Smooth muscle cell (in vitro differentiated cells): ENCODE measurements at regions not wholly inside any gene's neighbourhood (a gene's known extent, or its start where the extent isn't known, plus 50 kb on each side); places are given as distances from the start of the nearest gene placed in this dataset.

Experiments
- DNase-seq: peaks from one replicate; lab custom pipeline; 2025; ENCODE audit not compliant: unreplicated experiment; lab: John Stamatoyannopoulos, UW
- H2AFZ ChIP-seq: fragments of 200-600 bp; sonication (generic); 2 replicates; pipeline ENCODE4 v1.6.0; 2016; ENCODE audit warnings: antibody characterized with exemption, low read depth, mild to moderate bottlenecking
- H3F3A ChIP-seq: fragments of 200-600 bp; sonication (generic); 2 replicates; pipeline ENCODE4 v1.6.0; 2017; ENCODE audit warnings: antibody characterized with exemption, low read depth
- H3K27ac ChIP-seq: fragments of 200-600 bp; sonication (generic); 2 replicates; pipeline ENCODE4 v1.5.1; 2016; ENCODE audit warnings: low read depth, mild to moderate bottlenecking
- H3K27me3 ChIP-seq: fragments of 200-600 bp; sonication (generic); 2 replicates; pipeline ENCODE4 v1.6.1; 2016; ENCODE audit warnings: low read depth, mild to moderate bottlenecking
- H3K36me3 ChIP-seq: fragments of 200-600 bp; sonication (generic); 2 replicates; pipeline ENCODE4 v1.5.1; 2016; ENCODE audit warnings: low read depth
- H3K4me1 ChIP-seq: fragments of 200-600 bp; sonication (generic); 2 replicates; pipeline ENCODE4 v1.5.1; 2016; ENCODE audit warnings: low read depth
- H3K4me2 ChIP-seq: fragments of 200-600 bp; sonication (generic); 2 replicates; pipeline ENCODE4 v1.6.0; 2016; ENCODE audit warnings: mild to moderate bottlenecking
- H3K4me3 ChIP-seq: fragments of 200-600 bp; sonication (generic); 2 replicates; pipeline ENCODE4 v1.5.1; 2016; ENCODE audit warnings: mild to moderate bottlenecking
- H3K79me2 ChIP-seq: fragments of 200-600 bp; sonication (generic); 2 replicates; pipeline ENCODE4 v1.6.0; 2016; ENCODE audit warnings: low read depth, mild to moderate bottlenecking
- H3K9ac ChIP-seq: fragments of 200-600 bp; sonication (generic); 2 replicates; pipeline ENCODE4 v1.6.0; 2016; ENCODE audit warnings: low read depth
- H3K9me3 ChIP-seq: fragments of 200-600 bp; sonication (generic); replicated peaks from 2 replicates; pipeline ENCODE4 v1.5.1; 2016; ENCODE audit warnings: low read depth
- H4K20me1 ChIP-seq: fragments of 200-600 bp; sonication (generic); 2 replicates; pipeline ENCODE4 v1.6.0; 2016; ENCODE audit warnings: low read depth
- WGBS: methylation state at CpG from one replicate; pipeline ENCODE4 v1.1.7; 2016; ENCODE audit warnings: low lambda C conversion rate; 5-methylcytosine and 5-hydroxymethylcytosine counted together
- TF ChIP-seq, protein P1 (sequence below): fragments of 200-600 bp; sonication (generic); IDR thresholded peaks from 2 replicates; pipeline ENCODE4 v1.5.1; 2017; ENCODE audit warnings: borderline replicate concordance, mild to moderate bottlenecking, antibody characterized with exemption; ENCODE audit not compliant: insufficient read depth, poor library complexity, severe bottlenecking

DNA sequence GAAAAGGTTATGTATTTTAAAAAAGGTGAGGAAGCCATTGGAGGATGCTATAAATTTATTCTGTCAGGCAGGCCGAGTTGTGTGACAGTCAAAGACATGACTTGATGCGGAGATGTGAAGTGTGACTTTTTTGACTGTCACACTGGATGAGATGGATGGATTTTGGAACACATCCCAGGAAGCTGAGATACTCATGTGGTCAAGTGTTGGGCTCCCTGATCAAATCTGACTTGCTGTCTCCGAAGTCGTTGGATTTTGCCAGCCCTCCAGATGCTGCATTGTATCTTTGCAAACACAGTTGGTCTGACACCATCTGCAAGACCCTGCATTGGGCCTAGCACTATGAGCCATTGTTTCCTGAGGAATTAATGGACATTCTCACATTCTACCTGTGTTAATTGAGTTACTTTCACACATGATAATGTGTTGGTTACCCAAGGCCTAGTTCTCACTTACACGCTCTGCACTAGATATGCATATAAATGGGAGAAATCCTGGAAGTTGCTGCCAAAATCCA lies 204.0 kb upstream of the PRKD1 start:
- Histone ChIP-seq H3K4me3 (no peak overlapping the region), H4K20me1 (no peaks in the 10 kb centered on the region), H3K9ac (no peak overlapping the region), H3K4me1 (no peaks in the 10 kb centered on the region), H3K4me2 (no peak overlapping the region), H3K27ac (no peak overlapping the region), H3F3A (no peaks in the 10 kb centered on the region), H3K27me3 (no peaks in the 10 kb centered on the region), H3K9me3 (no peaks in the 10 kb centered on the region), H3K79me2 (no peaks in the 10 kb centered on the region), H2AFZ (no peak overlapping the region), H3K36me3 (no peaks in the 10 kb centered on the region)
- 92% methylated on average over 5 of the region's 5 CpGs for WGBS
- TF ChIP-seq, protein P1, sequence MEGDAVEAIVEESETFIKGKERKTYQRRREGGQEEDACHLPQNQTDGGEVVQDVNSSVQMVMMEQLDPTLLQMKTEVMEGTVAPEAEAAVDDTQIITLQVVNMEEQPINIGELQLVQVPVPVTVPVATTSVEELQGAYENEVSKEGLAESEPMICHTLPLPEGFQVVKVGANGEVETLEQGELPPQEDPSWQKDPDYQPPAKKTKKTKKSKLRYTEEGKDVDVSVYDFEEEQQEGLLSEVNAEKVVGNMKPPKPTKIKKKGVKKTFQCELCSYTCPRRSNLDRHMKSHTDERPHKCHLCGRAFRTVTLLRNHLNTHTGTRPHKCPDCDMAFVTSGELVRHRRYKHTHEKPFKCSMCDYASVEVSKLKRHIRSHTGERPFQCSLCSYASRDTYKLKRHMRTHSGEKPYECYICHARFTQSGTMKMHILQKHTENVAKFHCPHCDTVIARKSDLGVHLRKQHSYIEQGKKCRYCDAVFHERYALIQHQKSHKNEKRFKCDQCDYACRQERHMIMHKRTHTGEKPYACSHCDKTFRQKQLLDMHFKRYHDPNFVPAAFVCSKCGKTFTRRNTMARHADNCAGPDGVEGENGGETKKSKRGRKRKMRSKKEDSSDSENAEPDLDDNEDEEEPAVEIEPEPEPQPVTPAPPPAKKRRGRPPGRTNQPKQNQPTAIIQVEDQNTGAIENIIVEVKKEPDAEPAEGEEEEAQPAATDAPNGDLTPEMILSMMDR = no peak
- no peak for DNase-seq

DNA sequence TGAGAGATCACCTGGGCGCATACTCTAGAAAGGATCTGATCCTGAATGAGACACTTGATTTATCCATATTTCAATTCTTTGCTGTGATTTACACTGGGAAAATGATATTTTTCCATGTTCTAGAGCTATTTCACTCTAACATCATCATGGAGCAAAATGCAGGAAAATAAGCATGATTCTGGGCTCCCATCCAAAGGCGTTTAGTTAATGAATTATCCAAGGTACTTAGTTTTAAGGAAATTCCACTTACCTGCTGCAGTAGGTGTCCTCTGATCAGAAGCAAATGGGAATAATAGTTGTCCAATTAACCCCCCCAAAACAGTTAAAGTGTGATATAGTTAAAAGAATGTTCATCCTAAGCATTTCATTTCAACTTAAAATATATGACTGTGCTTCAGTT lies 204.5 kb upstream of the PRKD1 start:
- Histone ChIP-seq H4K20me1 (no peaks in the 10 kb centered on the region), H3K27me3 (no peaks in the 10 kb centered on the region), H3K9ac (no peak overlapping the region), H3K4me3 (no peak overlapping the region), H3K27ac (no peak overlapping the region), H3K4me2 (no peak overlapping the region), H3K79me2 (no peaks in the 10 kb centered on the region), H3K36me3 (no peaks in the 10 kb centered on the region), H3K4me1 (no peaks in the 10 kb centered on the region), H3F3A (no peaks in the 10 kb centered on the region), H2AFZ (no peak overlapping the region), H3K9me3 (no peaks in the 10 kb centered on the region)
- TF ChIP-seq, protein P1 = no peak
- WGBS = 100% methylated on average over 2 of the region's 2 CpGs
- DNase-seq = no peak

DNA sequence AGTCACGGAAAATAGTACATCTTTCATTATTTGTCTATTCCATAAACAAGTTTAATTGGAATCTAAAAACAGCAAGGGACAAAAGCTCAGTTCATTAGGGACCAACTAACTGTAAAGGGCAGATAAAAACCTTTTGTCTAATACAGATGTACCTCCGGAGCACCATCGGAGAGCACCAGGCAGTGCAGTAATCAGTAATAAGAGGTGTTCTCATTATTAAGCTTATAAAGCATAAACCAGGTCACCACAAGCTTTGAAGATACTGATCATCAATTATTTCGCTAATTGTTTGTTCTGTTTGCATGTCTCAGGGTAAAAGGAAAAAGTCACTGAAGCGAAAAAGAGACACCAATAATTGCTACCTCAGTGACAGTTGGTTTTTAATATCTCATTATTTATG lies 207.3 kb upstream of the PRKD1 start:
- H3K4me1 ChIP-seq = no peaks in the 10 kb centered on the region
- no peak overlapping the region for H3K4me3 ChIP-seq
- H4K20me1 ChIP-seq = no peaks in the 10 kb centered on the region
- H3K9ac ChIP-seq = no peak overlapping the region
- H3K9me3 ChIP-seq = no peaks in the 10 kb centered on the region
- H3K79me2 ChIP-seq = no peaks in the 10 kb centered on the region
- H3K36me3 ChIP-seq = no peaks in the 10 kb centered on the region
- no peak overlapping the region for H3K27ac ChIP-seq
- H3F3A ChIP-seq = no peaks in the 10 kb centered on the region
- no peak for DNase-seq
- H3K4me2 ChIP-seq = no peak overlapping the region
- no peak overlapping the region for H2AFZ ChIP-seq
- TF ChIP-seq, protein P1 = no peak
- H3K27me3 ChIP-seq = no peaks in the 10 kb centered on the region
- 93% methylated on average over 5 of the region's 5 CpGs for WGBS

DNA sequence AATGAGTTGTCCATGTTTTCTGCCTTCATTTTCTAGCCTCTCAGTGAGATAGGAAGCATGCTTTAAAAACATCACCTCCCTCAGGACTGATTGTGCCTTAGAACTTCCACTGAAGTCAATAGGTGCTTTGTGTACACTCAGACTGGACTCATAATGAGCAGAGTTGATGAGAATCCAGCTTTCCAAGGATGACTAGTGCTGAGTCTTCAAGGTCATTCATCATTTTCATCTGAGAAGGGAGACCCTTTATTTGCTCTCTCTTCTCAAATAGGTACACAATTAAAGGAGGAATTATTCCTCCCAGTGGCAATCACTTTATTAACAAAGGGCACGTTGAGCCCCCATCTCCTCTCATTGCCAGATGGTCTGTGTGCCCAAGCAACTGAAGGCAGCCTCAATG lies 210.9 kb upstream of the PRKD1 start:
- no peak overlapping the region for H2AFZ ChIP-seq
- H3K27ac ChIP-seq = no peak overlapping the region
- no peaks in the 10 kb centered on the region for H3K27me3 ChIP-seq
- H3K4me3 ChIP-seq = no peak overlapping the region
- no peaks in the 10 kb centered on the region for H3K4me1 ChIP-seq
- TF ChIP-seq, protein P1 = no peak
- no peak overlapping the region for H3K9ac ChIP-seq
- no peaks in the 10 kb centered on the region for H3K9me3 ChIP-seq
- no peaks in the 10 kb centered on the region for H3F3A ChIP-seq
- no peaks in the 10 kb centered on the region for H3K36me3 ChIP-seq
- no peaks in the 10 kb centered on the region for H4K20me1 ChIP-seq
- H3K79me2 ChIP-seq = no peaks in the 10 kb centered on the region
- no peak for DNase-seq
- 95% methylated on average over 1 of the region's 1 CpG for WGBS
- no peak overlapping the region for H3K4me2 ChIP-seq
